Ishikawa (cell line): ENCODE measurements at regions not wholly inside any gene's neighbourhood (a gene's known extent, or its start where the extent isn't known, plus 50 kb on each side); places are given as distances from the start of the nearest gene placed in this dataset.

ENCODE experiments used
- CEBPB ChIP-seq: IDR thresholded peaks from 2 replicates; pipeline ENCODE4 v1.6.1; 2012
- CREB1 ChIP-seq: IDR thresholded peaks from 2 replicates; pipeline ENCODE4 v1.6.1; 2012; ENCODE audit warnings: low read depth
- EGR1 ChIP-seq: IDR thresholded peaks from 2 replicates; pipeline ENCODE4 v1.6.1; 2012
- EP300 ChIP-seq: IDR thresholded peaks from 2 replicates; pipeline ENCODE4 v1.6.1; 2012; ENCODE audit warnings: borderline replicate concordance
- FOXM1 ChIP-seq: IDR thresholded peaks from 2 replicates; pipeline ENCODE4 v1.6.1; 2012; ENCODE audit warnings: low read depth, borderline replicate concordance
- MAX ChIP-seq: IDR thresholded peaks from 2 replicates; pipeline ENCODE4 v1.6.1; 2012
- NFIC ChIP-seq: IDR thresholded peaks from 2 replicates; pipeline ENCODE4 v1.6.1; 2012
- RAD21 ChIP-seq: IDR thresholded peaks from 2 replicates; pipeline ENCODE4 v1.6.1; 2012; ENCODE audit warnings: low read depth
- REST ChIP-seq: IDR thresholded peaks from 2 replicates; pipeline ENCODE4 v1.6.1; 2012; ENCODE audit warnings: low read depth, mild to moderate bottlenecking
- TAF1 ChIP-seq: IDR thresholded peaks from 2 replicates; pipeline ENCODE4 v1.6.1; 2012; ENCODE audit warnings: low read depth, mild to moderate bottlenecking
- TCF12 ChIP-seq: IDR thresholded peaks from 2 replicates; pipeline ENCODE4 v1.6.1; 2012; ENCODE audit warnings: low read depth
- TEAD4 ChIP-seq: IDR thresholded peaks from 2 replicates; pipeline ENCODE4 v1.6.1; 2012
- USF1 ChIP-seq: IDR thresholded peaks from 2 replicates; pipeline ENCODE4 v1.6.1; 2012
- YY1 ChIP-seq: IDR thresholded peaks from 2 replicates; pipeline ENCODE4 v1.6.1; 2012; ENCODE audit warnings: low read depth
- ZBTB7A ChIP-seq: IDR thresholded peaks from 2 replicates; pipeline ENCODE4 v1.6.1; 2012; ENCODE audit warnings: low read depth

GRCh38 chr11:25583596-25583995 is 748.3 kb upstream of the ANO3 start:
- TF ChIP-seq EP300: no peak
- TF ChIP-seq YY1: no peak
- no peak for TF ChIP-seq ZBTB7A
- no peak for TF ChIP-seq EGR1
- no peak for TF ChIP-seq TAF1
- TF ChIP-seq NFIC: no peak
- no peak for TF ChIP-seq USF1
- TF ChIP-seq CREB1: no peak
- no peak for TF ChIP-seq CEBPB
- TF ChIP-seq TCF12: no peak
- no peak for TF ChIP-seq TEAD4

- TF ChIP-seq FOXM1 (no peak), TCF12 (no peak), TAF1 (no peak), NFIC (no peak), TEAD4 (no peak), REST (no peak)
Measured at GRCh38 chr11:25587496-25587895, 744.4 kb upstream of the ANO3 start.

GRCh38 chr11:25593221-25593620 is 738.7 kb upstream of the ANO3 start:
- TF ChIP-seq NFIC (no peak), TEAD4 (no peak), ZBTB7A (no peak), REST (no peak), CREB1 (no peak), EP300 (no peak), RAD21 (no peak), EGR1 (no peak), CEBPB (no peak), FOXM1 (no peak), YY1 (no peak), TCF12 (no peak), USF1 (no peak), MAX (no peak), TAF1 (no peak)

- TF ChIP-seq EP300 (no peak), TEAD4 (no peak), CEBPB (no peak), YY1 (no peak), ZBTB7A (no peak), REST (no peak), FOXM1 (no peak)
Measured at GRCh38 chr11:25596701-25597100, 735.2 kb upstream of the ANO3 start.

- no peak for TF ChIP-seq TAF1
- no peak for TF ChIP-seq TCF12
Measured at GRCh38 chr11:25597696-25598095, 734.2 kb upstream of the ANO3 start.

GRCh38 chr11:25602149-25602548 is 729.8 kb upstream of the ANO3 start:
- TF ChIP-seq REST (no peak), YY1 (no peak), TEAD4 (no peak), EP300 (no peak), CEBPB (no peak), USF1 (no peak), EGR1 (no peak)
